HG02885 (cell line): ENCODE measurements at regions not wholly inside any gene's neighbourhood (a gene's known extent, or its start where the extent isn't known, plus 50 kb on each side); places are given as distances from the start of the nearest gene placed in this dataset.
A peak's percentile ranks its signal among the peaks of the same experiment; 100 is the strongest.

Source experiments
- ATAC-seq: cut with Tn5 transposase; IDR thresholded peaks from one replicate; pipeline ENCODE4 v1.9.1; 2021; ENCODE audit warnings: mild to moderate bottlenecking; ENCODE audit not compliant: unreplicated experiment, poor library complexity

DNA sequence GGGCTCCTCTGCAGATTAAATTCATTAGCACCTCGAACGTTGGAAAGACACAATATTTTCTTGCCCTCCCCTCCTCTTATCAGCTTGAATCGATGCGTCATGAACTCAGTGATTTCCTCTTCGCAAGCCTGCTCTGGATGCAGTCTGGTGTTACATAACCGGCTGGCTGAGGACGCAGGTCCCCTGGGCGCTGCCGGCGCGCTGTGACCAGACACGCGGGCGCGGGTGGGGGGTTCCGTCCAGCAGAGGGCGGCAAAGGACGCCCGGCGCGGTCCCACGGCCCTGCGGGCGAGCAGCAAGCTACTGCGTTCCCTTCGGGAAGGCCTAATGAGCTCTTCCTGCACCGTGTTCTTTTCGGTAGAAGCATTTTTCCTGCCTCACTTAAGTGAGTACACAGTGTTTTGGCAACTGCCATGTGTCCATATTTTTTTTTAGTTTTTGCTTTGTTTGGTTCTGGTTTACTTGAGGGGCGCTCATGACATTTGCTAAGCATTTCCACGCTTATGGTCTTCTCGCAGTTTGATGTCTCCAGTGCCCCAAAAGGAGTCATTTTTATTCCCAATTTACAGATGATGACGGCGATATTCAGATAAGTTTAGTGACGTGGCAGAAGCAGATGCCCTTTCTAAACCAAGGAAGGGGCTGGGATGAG is 112.2 kb upstream of the MBNL2 start:
- peak; percentile 98 for ATAC-seq

DNA sequence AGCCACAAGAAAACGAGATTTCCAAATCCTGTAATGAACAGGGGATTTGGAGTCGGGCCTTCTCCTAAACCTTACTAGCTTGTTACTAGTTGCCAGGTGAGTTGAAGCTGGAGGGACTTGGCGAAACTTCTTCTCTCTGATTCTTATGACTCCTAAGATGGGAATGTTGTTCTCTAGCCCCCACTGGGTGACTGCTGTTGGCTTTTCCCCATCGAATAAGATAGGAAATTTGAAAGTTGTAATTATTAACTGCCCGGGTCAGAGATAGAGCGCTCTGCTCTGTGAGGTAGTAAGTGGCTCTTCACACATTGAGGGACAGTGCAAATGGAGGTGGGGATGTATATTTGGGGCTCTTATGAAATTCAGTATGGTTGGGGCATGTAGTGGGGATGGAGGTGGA is 111.2 kb upstream of the MBNL2 start:
- ATAC-seq, result no peak

- no peak for ATAC-seq
Measured at GRCh38 chr13:97111756-97112155, 110.4 kb upstream of the MBNL2 start.

DNA sequence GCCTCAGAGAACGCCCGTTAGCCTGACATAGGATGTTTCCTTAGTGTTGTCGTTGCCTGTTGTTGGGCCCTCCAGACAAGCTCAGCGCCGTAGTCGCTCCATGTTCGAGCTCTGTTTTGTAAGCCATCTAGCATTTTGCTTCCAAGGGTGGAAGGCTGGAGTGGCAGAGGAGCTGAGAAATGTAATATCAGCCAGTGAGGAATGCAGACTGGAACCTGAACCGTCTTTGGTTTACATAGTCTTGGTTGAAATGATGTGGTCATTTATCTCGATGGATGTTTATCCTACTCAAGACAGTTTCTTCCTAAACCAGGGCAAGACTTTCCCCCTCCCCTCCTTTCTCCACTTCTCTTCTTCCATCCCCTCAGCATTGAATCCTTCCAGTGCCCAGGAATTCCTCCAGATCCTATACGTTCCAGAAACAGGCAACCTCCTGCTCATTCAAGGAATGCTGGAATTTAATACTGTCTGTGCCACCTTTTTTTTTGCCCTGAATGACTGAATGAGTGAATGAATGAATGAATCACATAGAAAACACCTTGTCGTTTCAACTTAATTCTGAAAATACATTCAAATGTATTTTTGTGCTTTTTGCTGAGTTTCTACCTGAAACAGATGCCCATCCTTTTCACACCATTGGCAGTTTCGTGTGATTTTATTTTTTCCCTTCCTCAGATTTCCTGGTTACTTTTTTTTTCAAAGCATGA is 109.5 kb upstream of the MBNL2 start:
- ATAC-seq, result no peak

GRCh38 chr13:97113231-97114001 is 108.7 kb upstream of the MBNL2 start:
- ATAC-seq, result no peak

DNA sequence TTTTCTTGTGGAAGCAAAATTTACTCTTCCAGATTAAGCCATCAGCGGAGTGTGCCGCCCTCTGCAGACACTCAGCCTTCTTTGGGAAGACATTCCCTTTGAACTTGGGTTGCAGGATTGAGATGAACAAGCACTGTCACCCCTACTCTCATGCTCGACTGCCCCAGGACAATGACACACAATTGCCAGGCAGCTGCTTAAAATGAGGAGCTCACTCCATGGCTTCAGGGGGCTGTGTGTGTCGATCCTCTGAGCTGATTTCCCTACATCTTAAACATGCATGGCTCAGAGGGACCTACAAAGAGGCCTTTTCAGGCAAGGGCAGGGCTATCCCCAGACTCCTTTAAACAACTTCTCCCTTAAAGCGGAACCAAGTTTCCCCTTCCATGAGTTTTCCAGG is 107.5 kb upstream of the MBNL2 start:
- no peak for ATAC-seq

DNA sequence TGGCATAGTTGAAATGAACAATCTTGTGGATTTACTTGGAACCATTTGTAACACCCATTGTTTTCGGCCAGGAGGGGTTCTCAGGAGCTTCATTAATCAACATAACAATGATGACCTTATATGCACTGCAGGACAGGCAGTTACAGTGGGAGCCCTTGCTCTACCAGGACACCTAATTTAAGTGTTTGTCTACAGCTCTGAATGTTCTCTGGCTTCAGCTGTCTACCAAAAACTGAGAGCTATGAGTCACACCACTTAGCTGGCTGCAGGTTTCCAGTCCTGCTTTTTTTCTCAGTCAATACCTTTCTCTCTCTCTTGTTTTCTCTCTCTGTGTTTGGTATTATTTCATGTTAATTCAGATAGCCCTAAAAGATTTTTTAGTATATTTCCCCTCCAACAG is 105.4 kb upstream of the MBNL2 start:
- peak; percentile 83 for ATAC-seq

DNA sequence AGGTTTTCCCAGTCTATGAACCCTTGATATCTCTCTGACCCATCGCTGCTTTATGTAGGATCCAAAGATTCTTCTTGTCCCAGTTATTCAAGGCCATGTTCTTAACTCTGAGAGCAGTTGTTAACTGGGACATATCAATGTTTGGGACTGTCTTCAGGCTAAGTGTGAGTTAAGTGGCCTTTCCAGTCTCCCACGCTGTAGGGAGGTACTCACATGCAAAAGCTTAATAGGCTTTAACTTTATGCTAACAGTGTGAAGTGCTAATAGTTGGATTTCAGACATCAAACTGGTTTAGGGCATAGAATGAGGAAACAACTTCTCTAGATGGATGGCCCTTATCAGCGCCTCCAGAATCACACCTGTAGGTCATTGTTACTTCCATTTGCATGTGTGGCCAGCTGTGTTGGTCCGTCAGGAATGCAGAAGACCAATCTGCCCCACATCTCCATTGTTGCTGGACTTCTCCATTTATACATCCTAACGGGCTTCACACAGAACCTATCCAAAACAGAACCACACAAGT is 104.7 kb upstream of the MBNL2 start:
- ATAC-seq, result no peak

- no peak for ATAC-seq
Measured at GRCh38 chr13:97119943-97120342, 102.2 kb upstream of the MBNL2 start.

DNA sequence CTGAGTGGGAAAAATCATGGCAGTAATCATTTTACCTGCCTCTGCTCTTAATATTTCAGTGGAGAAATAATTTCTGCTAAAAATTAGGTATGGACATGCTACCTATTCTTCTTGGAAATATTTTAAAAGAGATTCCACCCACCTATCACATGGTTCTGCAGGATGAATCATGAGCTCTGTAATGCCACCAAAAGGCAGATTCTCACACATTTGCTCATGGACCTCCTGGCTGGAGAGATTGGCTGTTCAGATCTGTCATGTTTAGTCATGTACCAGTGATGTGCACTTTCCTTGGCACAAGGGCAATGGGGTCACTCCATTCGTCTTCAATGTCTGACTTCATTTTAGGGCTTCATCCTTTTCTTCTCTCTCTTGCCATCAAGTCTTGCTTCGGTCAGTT is 101.8 kb upstream of the MBNL2 start:
- no peak for ATAC-seq

- ATAC-seq, result no peak
Measured at GRCh38 chr13:97120976-97121375, 101.2 kb upstream of the MBNL2 start.

- no peak for ATAC-seq
Measured at GRCh38 chr13:97121894-97122293, 100.2 kb upstream of the MBNL2 start.

GRCh38 chr13:97122381-97122996 is 99.6 kb upstream of the MBNL2 start:
- no peak for ATAC-seq

DNA sequence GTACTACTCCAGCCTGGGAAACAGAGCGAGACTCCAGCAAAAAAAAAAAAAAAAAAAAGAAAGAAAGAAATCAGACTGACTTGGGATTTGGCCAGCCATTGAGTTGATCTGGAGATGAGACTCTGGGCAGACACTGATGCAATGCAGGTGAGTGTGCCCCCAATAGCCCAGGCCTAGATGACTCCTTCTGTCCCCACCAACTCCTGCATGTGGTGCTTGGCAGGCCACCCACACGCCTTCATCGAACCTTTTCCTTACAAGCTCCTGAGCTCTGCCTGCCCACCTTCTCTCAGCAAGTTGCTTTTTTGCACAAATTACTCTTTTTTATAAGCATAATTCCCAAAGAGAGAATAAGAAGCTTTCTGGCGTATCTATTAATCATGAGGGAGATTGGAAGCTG is 97.9 kb upstream of the MBNL2 start:
- no peak for ATAC-seq

DNA sequence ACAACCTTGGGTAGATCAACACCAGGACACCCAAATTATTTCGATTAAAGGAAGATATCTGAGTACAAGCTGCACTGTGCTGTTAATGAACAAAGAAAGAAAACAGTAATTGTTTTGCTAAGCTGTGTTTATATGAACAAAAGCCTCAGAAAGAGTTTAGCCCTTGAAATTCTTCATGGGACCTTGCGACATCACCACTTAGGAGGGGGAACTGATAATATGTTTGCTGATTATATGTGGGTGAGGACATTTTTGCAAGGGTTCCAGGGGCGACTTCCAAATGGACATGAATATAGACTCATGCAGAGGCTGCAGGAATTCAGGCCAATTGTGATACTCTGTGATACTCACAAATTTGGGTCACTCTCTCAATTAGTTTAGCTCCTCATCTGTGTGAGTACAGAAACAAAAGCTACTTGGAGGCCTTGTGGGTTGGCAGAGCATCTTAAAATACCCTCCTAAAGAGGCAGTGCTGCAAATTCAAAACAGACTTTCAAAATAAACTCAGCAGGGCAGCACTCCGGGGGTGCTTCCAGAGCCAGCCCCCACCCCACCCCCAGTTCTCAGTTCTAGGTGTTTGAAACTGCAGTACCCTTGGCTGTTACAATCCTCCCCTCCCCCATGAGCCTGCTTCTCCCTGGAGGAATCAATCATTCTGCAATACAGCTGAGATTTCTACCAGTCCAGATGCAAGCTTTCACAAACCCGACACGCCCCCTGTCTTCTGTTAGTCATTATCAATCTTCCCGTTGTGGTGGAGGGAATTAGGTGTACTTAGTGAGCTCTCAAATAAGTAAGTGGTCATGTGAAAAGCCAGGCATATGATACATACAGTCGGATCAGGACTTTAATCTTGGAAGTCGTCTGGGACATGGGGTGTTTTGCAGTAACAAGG is 97.0 kb upstream of the MBNL2 start:
- ATAC-seq, result peak; percentile 38

DNA sequence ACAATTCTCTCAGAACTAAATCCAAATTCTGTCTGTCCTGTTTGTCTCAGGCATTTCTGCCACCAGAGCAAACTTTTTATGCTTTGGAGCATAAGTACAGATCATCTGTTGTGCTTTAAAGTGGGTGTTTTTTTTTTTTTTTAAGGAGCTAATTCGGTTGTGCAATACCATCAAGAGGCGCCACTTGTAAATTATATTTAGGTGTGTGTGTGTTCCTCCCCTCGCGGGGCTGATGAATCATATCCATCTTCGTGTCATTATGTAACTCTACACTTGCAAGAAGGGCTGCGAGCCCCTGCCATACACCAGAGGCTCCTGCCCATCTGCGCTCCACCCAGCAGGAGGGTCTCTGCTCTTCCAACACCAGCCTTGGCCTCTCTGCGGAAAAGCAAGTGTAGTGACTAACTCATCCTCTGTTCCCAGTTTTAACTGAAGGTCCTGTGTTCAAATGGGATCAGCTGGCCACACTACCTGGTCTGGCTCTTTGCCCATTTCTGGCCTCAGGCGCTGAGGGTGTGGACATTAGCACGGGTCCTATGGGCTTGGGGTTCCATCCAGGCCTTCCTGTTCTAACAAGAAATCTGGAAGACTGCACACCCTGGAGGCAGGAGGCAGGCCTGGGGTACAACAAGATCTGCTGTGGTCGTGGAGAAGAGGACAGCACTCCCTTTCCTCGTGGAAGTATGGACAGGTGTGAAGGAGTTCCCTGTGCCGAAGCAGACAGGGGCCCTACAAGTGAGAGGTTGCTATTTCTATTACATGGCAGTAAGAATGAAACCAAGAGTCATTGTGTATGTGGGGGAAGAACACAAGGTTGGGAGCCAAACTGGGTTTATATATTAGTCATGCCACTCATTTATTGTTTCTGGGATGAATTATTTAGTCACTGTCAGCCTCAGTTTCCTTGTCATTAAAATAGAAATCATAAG is 96.1 kb upstream of the MBNL2 start:
- ATAC-seq, result peak; percentile 95

- no peak for ATAC-seq
Measured at GRCh38 chr13:97127842-97128241, 94.3 kb upstream of the MBNL2 start.

DNA sequence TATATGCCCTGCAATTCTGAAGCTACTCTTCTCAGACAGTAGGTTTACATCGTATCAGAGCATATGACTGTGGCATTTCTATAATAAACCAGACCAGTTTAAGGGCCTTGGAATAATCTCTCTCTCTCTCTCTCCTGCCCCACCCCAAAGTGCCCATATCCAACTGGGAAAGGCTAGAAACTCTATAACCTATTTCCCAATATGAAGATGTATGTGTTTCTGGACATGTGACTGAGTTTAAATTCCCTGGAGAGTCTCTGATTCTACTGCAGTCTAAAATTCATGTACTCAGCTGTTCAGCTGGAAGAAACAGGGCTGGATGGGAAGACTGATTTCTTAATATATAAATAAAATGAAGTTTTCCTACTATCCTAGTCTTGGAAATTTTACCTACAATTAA is 91.9 kb upstream of the MBNL2 start:
- no peak for ATAC-seq

GRCh38 chr13:97131447-97131846 is 90.7 kb upstream of the MBNL2 start:
- no peak for ATAC-seq
